Trophoblast cell (in vitro differentiated cells and primary cell): ENCODE measurements at regions not wholly inside any gene's neighbourhood (a gene's known extent, or its start where the extent isn't known, plus 50 kb on each side); places are given as distances from the start of the nearest gene placed in this dataset.

Experiments used
- DNase-seq, 2 donors: peaks; one replicate each; pipeline ENCODE4 v3.0.0-alpha.2; 2016
- H2AFZ ChIP-seq: 2 replicates; pipeline ENCODE4 v1.6.1; 2013; ENCODE audit warnings: low read length, moderate library complexity, mild to moderate bottlenecking; ENCODE audit not compliant: insufficient read depth, poor library complexity
- H2AK5ac ChIP-seq: 2 replicates; pipeline ENCODE4 v1.6.1; 2013; ENCODE audit warnings: mild to moderate bottlenecking, low read length
- H2BK120ac ChIP-seq: 2 replicates; pipeline ENCODE4 v1.6.1; 2013; ENCODE audit warnings: low read length, mild to moderate bottlenecking, moderate library complexity; ENCODE audit not compliant: insufficient read depth, poor library complexity
- H2BK12ac ChIP-seq: 2 replicates; pipeline ENCODE4 v1.6.1; 2013; ENCODE audit warnings: mild to moderate bottlenecking, low read length, moderate library complexity
- H2BK5ac ChIP-seq: 2 replicates; pipeline ENCODE4 v1.6.1; 2013; ENCODE audit warnings: low read length, low read depth, moderate library complexity, mild to moderate bottlenecking; ENCODE audit not compliant: poor library complexity
- H3K14ac ChIP-seq: 2 replicates; pipeline ENCODE4 v1.6.1; 2013; ENCODE audit warnings: mild to moderate bottlenecking, low read length
- H3K18ac ChIP-seq: 2 replicates; pipeline ENCODE4 v1.6.1; 2013; ENCODE audit warnings: mild to moderate bottlenecking, low read length
- H3K23ac ChIP-seq: 2 replicates; pipeline ENCODE4 v1.6.1; 2013; ENCODE audit warnings: low read length
- H3K27ac ChIP-seq: 2 replicates; pipeline ENCODE4 v1.5.1; 2013; ENCODE audit warnings: low read depth, mild to moderate bottlenecking, inconsistent platforms, low read length, moderate library complexity
- H3K27me3 ChIP-seq: 2 replicates; pipeline ENCODE4 v1.6.1; 2013; ENCODE audit warnings: inconsistent platforms, mild to moderate bottlenecking, low read length, moderate library complexity; ENCODE audit not compliant: insufficient read depth
- H3K36me3 ChIP-seq, 2 experiments: 1 replicate in 1 of 2; 2 replicates in 1 of 2; pipeline ENCODE4 v1.6.1; 2013; ENCODE audit warnings: low read length in 2 of 2, mild to moderate bottlenecking in 2 of 2, moderate library complexity in 1 of 2; ENCODE audit not compliant: insufficient read depth in 2 of 2, control insufficient read depth in 1 of 2
- H3K4ac ChIP-seq: 2 replicates; pipeline ENCODE4 v1.6.1; 2013; ENCODE audit warnings: low read depth, mild to moderate bottlenecking, low read length, moderate library complexity
- H3K4me1 ChIP-seq, 2 experiments: 1 replicate in 1 of 2; 2 replicates in 1 of 2; pipeline ENCODE4 v1.6.1; 2013; ENCODE audit warnings: low read length in 2 of 2, mild to moderate bottlenecking in 2 of 2, moderate library complexity in 1 of 2; ENCODE audit not compliant: insufficient read depth in 2 of 2, control insufficient read depth in 1 of 2
- H3K4me2 ChIP-seq: 2 replicates; pipeline ENCODE4 v1.6.1; 2013; ENCODE audit warnings: inconsistent platforms, mild to moderate bottlenecking, low read length, moderate library complexity
- H3K4me3 ChIP-seq: 2 replicates; pipeline ENCODE4 v1.5.1; 2013; ENCODE audit warnings: mild to moderate bottlenecking, low read depth, low read length, inconsistent platforms
- H3K79me1 ChIP-seq: one replicate; pipeline ENCODE4 v1.6.1; 2013; ENCODE audit warnings: low read length
- H3K79me2 ChIP-seq: 2 replicates; pipeline ENCODE4 v1.6.1; 2013; ENCODE audit warnings: low read length, mild to moderate bottlenecking; ENCODE audit not compliant: control insufficient read depth, insufficient read depth, poor library complexity
- H3K9ac ChIP-seq: 2 replicates; pipeline ENCODE4 v1.6.1; 2013; ENCODE audit warnings: mild to moderate bottlenecking, low read length
- H3K9me3 ChIP-seq: 2 replicates; pipeline ENCODE4 v1.6.1; 2013; ENCODE audit warnings: low read depth, mild to moderate bottlenecking, control low read depth, inconsistent platforms, low read length; ENCODE audit not compliant: insufficient read depth
- H4K12ac ChIP-seq: 2 replicates; pipeline ENCODE4 v1.6.1; 2013; ENCODE audit warnings: low read depth, mild to moderate bottlenecking, low read length, moderate library complexity
- H4K8ac ChIP-seq: 2 replicates; pipeline ENCODE4 v1.6.1; 2013; ENCODE audit warnings: low read depth, mild to moderate bottlenecking, low read length, moderate library complexity
- H4K91ac ChIP-seq: one replicate; pipeline ENCODE4 v1.6.1; 2013; ENCODE audit warnings: low read depth, mild to moderate bottlenecking, low read length, moderate library complexity
- WGBS: extraction: QIAGEN DNeasy Blood & Tissue Kit; methylation state at CpG from one replicate; pipeline ENCODE4 v1.1.7; 2013; ENCODE audit warnings: missing lambda C conversion rate; ENCODE audit not compliant: insufficient read length, insufficient coverage; ENCODE audit errors: extremely low coverage; 5-methylcytosine and 5-hydroxymethylcytosine counted together

- H3K4me1 ChIP-seq = peaks cover 3 to 6% of the 10 kb centered on the region in 2 experiments
- H2BK120ac ChIP-seq = no peak overlapping the region
- no peak overlapping the region for H2BK12ac ChIP-seq
- H2AFZ ChIP-seq = no peak overlapping the region
- no peak overlapping the region for H3K4me2 ChIP-seq
- no peak overlapping the region for H3K27ac ChIP-seq
- no peak overlapping the region for H3K18ac ChIP-seq
- no peak overlapping the region for H3K4ac ChIP-seq
- no peak overlapping the region for H3K4me3 ChIP-seq
- H2BK5ac ChIP-seq = no peak overlapping the region
- no peaks in the 10 kb centered on the region for H3K9me3 ChIP-seq
- H3K36me3 ChIP-seq = no peaks in the 10 kb centered on the region
- WGBS = no CpG with 5 or more reads among the region's 4 CpGs
- H3K27me3 ChIP-seq = no peaks in the 10 kb centered on the region
- no peak overlapping the region for H2AK5ac ChIP-seq
- no peaks in the 10 kb centered on the region for H3K79me2 ChIP-seq
- peak in 1 of 2 donors; percentile 13 for DNase-seq
- H3K79me1 ChIP-seq = peaks cover 2% of the 10 kb centered on the region
- H3K14ac ChIP-seq = no peak overlapping the region
- no peak overlapping the region for H4K12ac ChIP-seq
- H3K9ac ChIP-seq = no peak overlapping the region
- H3K23ac ChIP-seq = no peak overlapping the region
- H4K8ac ChIP-seq = no peak overlapping the region
- H4K91ac ChIP-seq = no peak overlapping the region
These were observed 109.2 kb downstream of the BASP1 start for GRCh38 chr5:17326600-17327037.

GRCh38 chr5:17327048-17327625 is 109.7 kb downstream of the BASP1 start:
- no peak overlapping the region for H3K9ac ChIP-seq

GRCh38 chr5:17329571-17329970 is 112.1 kb downstream of the BASP1 start:
- no peak overlapping the region for H4K8ac ChIP-seq
- no peak overlapping the region for H2AK5ac ChIP-seq
- no peak overlapping the region for H3K27ac ChIP-seq
- H4K12ac ChIP-seq = no peak overlapping the region
- no peak overlapping the region for H3K4me3 ChIP-seq
- DNase-seq = peak in 1 of 2 donors; percentile 55
- H3K79me2 ChIP-seq = no peaks in the 10 kb centered on the region
- H2BK5ac ChIP-seq = peak overlapping the region; percentile 19
- H3K23ac ChIP-seq = no peak overlapping the region
- H3K79me1 ChIP-seq = peaks cover 2% of the 10 kb centered on the region
- H2BK120ac ChIP-seq = no peak overlapping the region
- WGBS = no CpG with 5 or more reads among the region's 3 CpGs
- H3K4me2 ChIP-seq = no peak overlapping the region
- H3K27me3 ChIP-seq = no peaks in the 10 kb centered on the region
- no peaks in the 10 kb centered on the region for H3K36me3 ChIP-seq
- H3K18ac ChIP-seq = no peak overlapping the region
- H4K91ac ChIP-seq = no peak overlapping the region
- no peak overlapping the region for H3K9ac ChIP-seq
- no peak overlapping the region for H2AFZ ChIP-seq
- no peak overlapping the region for H3K4ac ChIP-seq
- H3K4me1 ChIP-seq = peaks cover 3 to 6% of the 10 kb centered on the region in 2 experiments
- H3K9me3 ChIP-seq = peaks cover 2% of the 10 kb centered on the region
- H3K14ac ChIP-seq = peak overlapping the region; percentile 45
- H2BK12ac ChIP-seq = peak overlapping the region; percentile 85

More at GRCh38 chr5:17327048-17327625, 109.7 kb downstream of the BASP1 start:
- Histone ChIP-seq H2AK5ac (no peak overlapping the region), H3K4me1 (peaks cover 3 to 6% of the 10 kb centered on the region in 2 experiments), H3K4ac (no peak overlapping the region), H4K8ac (no peak overlapping the region), H2BK12ac (no peak overlapping the region), H3K4me2 (no peak overlapping the region), H4K12ac (no peak overlapping the region), H2AFZ (no peak overlapping the region), H3K4me3 (no peak overlapping the region), H2BK5ac (no peak overlapping the region), H3K36me3 (no peaks in the 10 kb centered on the region), H3K23ac (no peak overlapping the region), H3K79me1 (peaks cover 2% of the 10 kb centered on the region), H4K91ac (no peak overlapping the region), H3K14ac (no peak overlapping the region), H3K27me3 (no peaks in the 10 kb centered on the region), H3K18ac (no peak overlapping the region), H3K27ac (no peak overlapping the region), H2BK120ac (no peak overlapping the region), H3K9me3 (no peaks in the 10 kb centered on the region), H3K79me2 (no peaks in the 10 kb centered on the region)
- no CpG with 5 or more reads among the region's 9 CpGs for WGBS
- DNase-seq = no peak

- Histone ChIP-seq H2AK5ac (no peak overlapping the region), H3K4me3 (no peak overlapping the region), H3K14ac (no peak overlapping the region), H4K8ac (no peak overlapping the region), H3K4me2 (no peak overlapping the region), H3K9me3 (peaks cover 2% of the 10 kb centered on the region), H3K4ac (no peak overlapping the region), H2BK120ac (no peak overlapping the region), H3K18ac (no peak overlapping the region), H3K23ac (no peak overlapping the region), H3K4me1 (peaks cover 3 to 6% of the 10 kb centered on the region in 2 experiments), H3K27me3 (no peaks in the 10 kb centered on the region), H4K91ac (no peak overlapping the region), H2AFZ (no peak overlapping the region), H3K79me1 (peaks cover 2% of the 10 kb centered on the region), H2BK5ac (no peak overlapping the region), H3K36me3 (no peaks in the 10 kb centered on the region), H3K27ac (peak overlapping the region; percentile 37), H3K79me2 (no peaks in the 10 kb centered on the region), H4K12ac (no peak overlapping the region), H2BK12ac (no peak overlapping the region), H3K9ac (no peak overlapping the region)
- DNase-seq = peak; percentile 72 to 94
- no CpG with 5 or more reads among the region's 2 CpGs for WGBS
These were observed 113.0 kb downstream of the BASP1 start for GRCh38 chr5:17330386-17330785.
